GM23338 (cell line): ENCODE measurements at regions not wholly inside any gene's neighbourhood (a gene's known extent, or its start where the extent isn't known, plus 50 kb on each side); places are given as distances from the start of the nearest gene placed in this dataset.
"Not testable (repeated sequence)": the region's sequence is repeated elsewhere in the genome, so short reads cannot be mapped to it uniquely, and the experiment has no call there.

ENCODE experiments used
- ATAC-seq: fragments of 200-7000 bp; cut with Tn5 transposase; 3 replicates; pipeline ENCODE4 v1.9.1; 2020
- DNase-seq: peaks from one replicate; pipeline ENCODE4 v3.0.0-alpha.2; 2015; ENCODE audit warnings: low spot score
- H2AFZ ChIP-seq: fragments of 200-600 bp; sonication (generic); 2 replicates; pipeline ENCODE4 v1.8.0; 2016; ENCODE audit warnings: antibody characterized with exemption, mild to moderate bottlenecking, moderate library complexity
- H3F3A ChIP-seq: fragments of 200-600 bp; sonication (generic); replicated peaks from 2 replicates; pipeline ENCODE4 v1.8.0; 2017; ENCODE audit warnings: antibody characterized with exemption, mixed run types, low read depth
- H3K27ac ChIP-seq: fragments of 200-600 bp; sonication (generic); 2 replicates; pipeline ENCODE4 v1.6.1; 2016; ENCODE audit warnings: low read depth
- H3K27me3 ChIP-seq: fragments of 200-600 bp; sonication (generic); 2 replicates; pipeline ENCODE4 v1.8.0; 2016; ENCODE audit warnings: mild to moderate bottlenecking, mixed run types, moderate library complexity; ENCODE audit not compliant: insufficient read depth
- H3K36me3 ChIP-seq: fragments of 200-600 bp; sonication (generic); 2 replicates; pipeline ENCODE4 v1.8.0; 2016; ENCODE audit warnings: mild to moderate bottlenecking; ENCODE audit not compliant: insufficient read depth
- H3K4me1 ChIP-seq: fragments of 200-600 bp; sonication (generic); 2 replicates; pipeline ENCODE4 v1.8.0; 2016; ENCODE audit warnings: mild to moderate bottlenecking, moderate library complexity; ENCODE audit not compliant: insufficient read depth
- H3K4me2 ChIP-seq: fragments of 200-600 bp; sonication (generic); 2 replicates; pipeline ENCODE4 v1.7.1; 2017; ENCODE audit warnings: mixed run types
- H3K4me3 ChIP-seq: fragments of 200-600 bp; sonication (generic); 2 replicates; pipeline ENCODE4 v1.6.1; 2016; ENCODE audit warnings: mixed run types
- H3K79me2 ChIP-seq: fragments of 200-600 bp; sonication (generic); replicated peaks from 2 replicates; pipeline ENCODE4 v1.8.0; 2017; ENCODE audit warnings: mild to moderate bottlenecking; ENCODE audit not compliant: insufficient read depth
- H3K9me2 ChIP-seq: fragments of 200-600 bp; sonication (generic); 2 replicates; pipeline ENCODE4 v1.8.0; 2017; ENCODE audit not compliant: insufficient read depth
- H4K20me1 ChIP-seq: fragments of 200-600 bp; sonication (generic); replicated peaks from 2 replicates; pipeline ENCODE4 v1.8.0; 2017; ENCODE audit warnings: mild to moderate bottlenecking; ENCODE audit not compliant: insufficient read depth
- H3K27ac Mint-ChIP-seq: 2 replicates; pipeline ENCODE4 v1.8.0; 2020; ENCODE audit warnings: inconsistent platforms, mild to moderate bottlenecking, moderate library complexity, mixed read lengths
- H3K27me3 Mint-ChIP-seq: 3 replicates; pipeline ENCODE4 v1.8.0; 2022; ENCODE audit warnings: low read depth, mild to moderate bottlenecking, moderate library complexity, mixed read lengths, inconsistent platforms; ENCODE audit not compliant: insufficient read depth, poor library complexity
- H3K36me3 Mint-ChIP-seq: 3 replicates; pipeline ENCODE4 v1.8.0; 2021; ENCODE audit warnings: low read depth, mild to moderate bottlenecking, inconsistent platforms, moderate library complexity, mixed read lengths
- H3K4me1 Mint-ChIP-seq: 3 replicates; pipeline ENCODE4 v1.8.0; 2020; ENCODE audit warnings: mild to moderate bottlenecking, inconsistent platforms, mixed read lengths
- H3K4me3 Mint-ChIP-seq: 3 replicates; pipeline ENCODE4 v1.8.0; 2021; ENCODE audit warnings: moderate library complexity, mild to moderate bottlenecking, inconsistent platforms, mixed read lengths
- H3K9me3 Mint-ChIP-seq: 3 replicates; pipeline ENCODE4 v1.8.0; 2020; ENCODE audit warnings: moderate library complexity, mild to moderate bottlenecking, inconsistent platforms, mixed read lengths
- CREB1 ChIP-seq: fragments of 250-450 bp; sonication (Bioruptor Pico); IDR thresholded peaks from 2 replicates; pipeline ENCODE4 v1.5.0; 2020; ENCODE audit warnings: low read depth, mild to moderate bottlenecking, moderate library complexity
- ETS1 ChIP-seq: IDR thresholded peaks from 2 replicates; pipeline ENCODE4 v1.6.1; 2016; ENCODE audit warnings: antibody characterized with exemption
- JUNB ChIP-seq: IDR thresholded peaks from one replicate; pipeline ENCODE4 v1.6.1; 2016; ENCODE audit warnings: antibody characterized with exemption; ENCODE audit not compliant: unreplicated experiment
- NANOG ChIP-seq: IDR thresholded peaks from 2 replicates; pipeline ENCODE4 v1.6.1; 2016; ENCODE audit warnings: antibody characterized with exemption, borderline replicate concordance
- POLR2AphosphoS5 ChIP-seq: IDR thresholded peaks from 2 replicates; pipeline ENCODE4 v1.6.1; 2016; ENCODE audit warnings: antibody characterized with exemption, low read depth
- REST ChIP-seq: IDR thresholded peaks from one replicate; pipeline ENCODE4 v1.6.1; 2018; ENCODE audit warnings: antibody characterized with exemption; ENCODE audit not compliant: unreplicated experiment
- ZNF114 ChIP-seq: fragments of 250-450 bp; sonication (Bioruptor Pico); IDR thresholded peaks from 2 replicates; pipeline ENCODE4 v1.5.0; 2020; ENCODE audit warnings: mild to moderate bottlenecking, moderate library complexity
- ZNF462 ChIP-seq: fragments of 250-450 bp; sonication (Bioruptor Pico); IDR thresholded peaks from 2 replicates; pipeline ENCODE4 v1.5.0; 2020; ENCODE audit warnings: mild to moderate bottlenecking, moderate library complexity

- H3K4me3 ChIP-seq, H3K4me1 ChIP-seq, H3K4me1 Mint-ChIP-seq, H3K27me3 Mint-ChIP-seq, H4K20me1 ChIP-seq, H3F3A ChIP-seq, DNase-seq, H3K27me3 ChIP-seq, H3K9me3 Mint-ChIP-seq, H3K27ac Mint-ChIP-seq, H3K4me3 Mint-ChIP-seq, H3K27ac ChIP-seq, H3K79me2 ChIP-seq, ATAC-seq, H3K4me2 ChIP-seq, H3K36me3 ChIP-seq, H3K36me3 Mint-ChIP-seq: not testable (repeated sequence)
- Histone ChIP-seq H3K9me2 (peaks cover 12% of the 10 kb centered on the region; the same call in 1 of the 2 replicates), H2AFZ (0 out of 2 replicates have a peak overlapping the region, but pooled peaks have one; percentile 28)
Measured at GRCh38 chr14:89689711-89690110, 264.8 kb downstream of the EFCAB11 start.

- TF ChIP-seq ZNF114 (CRISPR knock-in tag) = no peak
- TF ChIP-seq CREB1 (CRISPR knock-in tag) = no peak
- no peak for TF ChIP-seq POLR2AphosphoS5
- TF ChIP-seq NANOG = no peak
- TF ChIP-seq JUNB = no peak
- no peak for TF ChIP-seq ZNF462
- TF ChIP-seq REST = no peak
- no peak for TF ChIP-seq ETS1
- no peak for DNase-seq
- H3K4me3 ChIP-seq = no peak overlapping the region
- H3K27me3 ChIP-seq = no peaks in the 10 kb centered on the region
- no peaks in the 10 kb centered on the region for H3K4me1 ChIP-seq
- Mint-ChIP-seq H3K36me3 (peaks cover 5% of the 10 kb centered on the region; the same call in 2 of the 3 replicates), H3K27me3 (peaks cover 6% of the 10 kb centered on the region), H3K27ac (no peak overlapping the region), H3K4me3 (no peak overlapping the region), H3K9me3 (peaks cover 19% of the 10 kb centered on the region), H3K4me1 (no peaks in the 10 kb centered on the region)
- no peaks in the 10 kb centered on the region for H3K79me2 ChIP-seq
- no peak overlapping the region for H3K27ac ChIP-seq
- no peaks in the 10 kb centered on the region for H4K20me1 ChIP-seq
- peaks cover 12% of the 10 kb centered on the region; the same call in 1 of the 2 replicates for H3K9me2 ChIP-seq
- H2AFZ ChIP-seq = 0 out of 2 replicates have a peak overlapping the region, but pooled peaks have one; percentile 66
- H3F3A ChIP-seq = no peaks in the 10 kb centered on the region
- ATAC-seq = no peak
- no peak overlapping the region for H3K4me2 ChIP-seq
- H3K36me3 ChIP-seq = no peaks in the 10 kb centered on the region
Measured at GRCh38 chr14:89688507-89689211, 265.9 kb downstream of the EFCAB11 start.
